HAP-1 (cell line): ENCODE measurements at regions not wholly inside any gene's neighbourhood (a gene's known extent, or its start where the extent isn't known, plus 50 kb on each side); places are given as distances from the start of the nearest gene placed in this dataset.
A peak's percentile ranks its signal among the peaks of the same experiment; 100 is the strongest.

Experiments used
- DNase-seq, 2 experiments: peaks; one replicate each; pipeline ENCODE4 v3.0.0-alpha.2; 2016 to 2020; ENCODE audit warnings: low spot score in 2 of 2
- H3K27me3 ChIP-seq: fragments of 250-450 bp; sonication (Bioruptor Pico); 2 replicates; pipeline ENCODE4 v1.5.1; 2020; ENCODE audit warnings: low read depth, mild to moderate bottlenecking, moderate library complexity
- H3K36me3 ChIP-seq: fragments of 250-450 bp; sonication (Bioruptor Pico); replicated peaks from 2 replicates; pipeline ENCODE4 v1.5.1; 2020; ENCODE audit warnings: mild to moderate bottlenecking
- H3K4me1 ChIP-seq: fragments of 250-450 bp; sonication (Bioruptor Pico); 2 replicates; pipeline ENCODE4 v1.5.1; 2020; ENCODE audit warnings: mild to moderate bottlenecking
- H3K4me3 ChIP-seq: fragments of 250-450 bp; sonication (Bioruptor Pico); 2 replicates; pipeline ENCODE4 v1.5.1; 2020; ENCODE audit warnings: mild to moderate bottlenecking, moderate library complexity
- H3K9me3 ChIP-seq: fragments of 250-450 bp; sonication (Bioruptor Pico); 2 replicates; pipeline ENCODE4 v1.5.1; 2020; ENCODE audit warnings: mild to moderate bottlenecking, moderate library complexity
- in situ Hi-C: fragments of 300-500 bp; cut with MboI; formaldehyde crosslinking; loops from 3 replicates; pipeline ENCODE4 v1.14.3; 2020; ENCODE audit warnings: low sequenced_read_pairs, inconsistent platforms, mixed read lengths

GRCh38 chr18:26763446-26764110 is 101.9 kb downstream of the AQP4 start:
- Histone ChIP-seq H3K4me1 (no peaks in the 10 kb centered on the region), H3K27me3 (no peaks in the 10 kb centered on the region), H3K4me3 (no peak overlapping the region), H3K36me3 (no peaks in the 10 kb centered on the region), H3K9me3 (no peaks in the 10 kb centered on the region)
- DNase-seq = no peak
- in situ Hi-C loops = no loop called here

- Histone ChIP-seq H3K4me1 (no peaks in the 10 kb centered on the region), H3K36me3 (no peaks in the 10 kb centered on the region), H3K27me3 (no peaks in the 10 kb centered on the region), H3K4me3 (no peak overlapping the region), H3K9me3 (no peaks in the 10 kb centered on the region)
- no peak for DNase-seq
- in situ Hi-C loops = no loop called here
These were observed 108.1 kb downstream of the AQP4 start for GRCh38 chr18:26757263-26758019.

GRCh38 chr18:26756556-26756955 is 109.0 kb downstream of the AQP4 start:
- no peak overlapping the region for H3K4me3 ChIP-seq
- no peaks in the 10 kb centered on the region for H3K27me3 ChIP-seq
- in situ Hi-C loops = no loop called here
- no peak for DNase-seq
- no peaks in the 10 kb centered on the region for H3K36me3 ChIP-seq
- no peaks in the 10 kb centered on the region for H3K4me1 ChIP-seq
- no peaks in the 10 kb centered on the region for H3K9me3 ChIP-seq

- Histone ChIP-seq H3K9me3 (no peaks in the 10 kb centered on the region), H3K27me3 (no peaks in the 10 kb centered on the region), H3K4me3 (no peak overlapping the region), H3K36me3 (no peaks in the 10 kb centered on the region), H3K4me1 (peaks cover 19% of the 10 kb centered on the region)
- no peak for DNase-seq
- in situ Hi-C loops = no loop called here
These were observed 118.6 kb downstream of the AQP4 start for GRCh38 chr18:26746826-26747475.

GRCh38 chr18:26746398-26746797 is 119.1 kb downstream of the AQP4 start:
- Histone ChIP-seq H3K36me3 (no peaks in the 10 kb centered on the region), H3K27me3 (no peaks in the 10 kb centered on the region), H3K4me3 (no peak overlapping the region), H3K4me1 (peaks cover 19% of the 10 kb centered on the region), H3K9me3 (no peaks in the 10 kb centered on the region)
- peak in 1 of 2 experiments; percentile 15 for DNase-seq
- in situ Hi-C loops = no loop called here

- Histone ChIP-seq H3K4me1 (peaks cover 19% of the 10 kb centered on the region), H3K27me3 (no peaks in the 10 kb centered on the region), H3K36me3 (no peaks in the 10 kb centered on the region), H3K9me3 (no peaks in the 10 kb centered on the region), H3K4me3 (no peak overlapping the region)
- DNase-seq = peak in 1 of 2 experiments; percentile 27
- in situ Hi-C loops = no loop called here
These were observed 120.0 kb downstream of the AQP4 start for GRCh38 chr18:26745288-26746181.

GRCh38 chr18:26741758-26742157 is 123.7 kb downstream of the AQP4 start:
- no peak for DNase-seq
- H3K4me1 ChIP-seq = peaks cover 13% of the 10 kb centered on the region
- H3K36me3 ChIP-seq = no peaks in the 10 kb centered on the region
- no peaks in the 10 kb centered on the region for H3K27me3 ChIP-seq
- no peaks in the 10 kb centered on the region for H3K9me3 ChIP-seq
- H3K4me3 ChIP-seq = no peak overlapping the region
- in situ Hi-C loops = no loop called here

- H3K4me1 ChIP-seq = peaks cover 5% of the 10 kb centered on the region
- no peaks in the 10 kb centered on the region for H3K27me3 ChIP-seq
- in situ Hi-C loops = no loop called here
- no peak for DNase-seq
- no peaks in the 10 kb centered on the region for H3K36me3 ChIP-seq
- no peaks in the 10 kb centered on the region for H3K9me3 ChIP-seq
- no peak overlapping the region for H3K4me3 ChIP-seq
These were observed 124.5 kb downstream of the AQP4 start for GRCh38 chr18:26741048-26741447.

GRCh38 chr18:26740396-26740795 is 125.1 kb downstream of the AQP4 start:
- DNase-seq = no peak
- H3K4me1 ChIP-seq = no peaks in the 10 kb centered on the region
- H3K36me3 ChIP-seq = no peaks in the 10 kb centered on the region
- H3K27me3 ChIP-seq = no peaks in the 10 kb centered on the region
- H3K9me3 ChIP-seq = no peaks in the 10 kb centered on the region
- H3K4me3 ChIP-seq = no peak overlapping the region
- in situ Hi-C loops = no loop called here

- Histone ChIP-seq H3K27me3 (no peaks in the 10 kb centered on the region), H3K9me3 (0 out of 2 replicates have a peak, but pooled peaks cover 2% of the 10 kb centered on the region), H3K4me3 (no peak overlapping the region), H3K4me1 (peaks cover 10% of the 10 kb centered on the region), H3K36me3 (no peaks in the 10 kb centered on the region)
- no peak for DNase-seq
- in situ Hi-C loops = no loop called here
These were observed 126.8 kb downstream of the AQP4 start for GRCh38 chr18:26738706-26739105.

GRCh38 chr18:26736301-26736700 is 129.2 kb downstream of the AQP4 start:
- in situ Hi-C loops = no loop called here
- Histone ChIP-seq H3K4me1 (peaks cover 11% of the 10 kb centered on the region), H3K36me3 (no peaks in the 10 kb centered on the region), H3K27me3 (no peaks in the 10 kb centered on the region), H3K4me3 (no peak overlapping the region), H3K9me3 (0 out of 2 replicates have a peak, but pooled peaks cover 2% of the 10 kb centered on the region)
- DNase-seq = no peak

- Histone ChIP-seq H3K36me3 (no peaks in the 10 kb centered on the region), H3K4me3 (no peak overlapping the region), H3K27me3 (no peaks in the 10 kb centered on the region), H3K4me1 (peaks cover 11% of the 10 kb centered on the region), H3K9me3 (0 out of 2 replicates have a peak, but pooled peaks cover 2% of the 10 kb centered on the region)
- in situ Hi-C loops = no loop called here
- DNase-seq = no peak
These were observed 130.7 kb downstream of the AQP4 start for GRCh38 chr18:26734760-26735159.

- in situ Hi-C loops = no loop called here
- no peaks in the 10 kb centered on the region for H3K9me3 ChIP-seq
- no peaks in the 10 kb centered on the region for H3K27me3 ChIP-seq
- H3K36me3 ChIP-seq = no peaks in the 10 kb centered on the region
- H3K4me3 ChIP-seq = no peak overlapping the region
- peaks cover 8% of the 10 kb centered on the region for H3K4me1 ChIP-seq
- DNase-seq = no peak
These were observed 136.1 kb downstream of the AQP4 start for GRCh38 chr18:26729449-26729848.
